HEK293T (cell line): ENCODE measurements at regions not wholly inside any gene's neighbourhood (a gene's known extent, or its start where the extent isn't known, plus 50 kb on each side); places are given as distances from the start of the nearest gene placed in this dataset.

Source experiments
- CTCF ChIA-PET: fragments of 350-600 bp; formaldehyde crosslinking; extraction: SDS; loops from one replicate; lab custom pipeline; 2021; ENCODE audit warnings: antibody characterized with exemption, inconsistent platforms; lab: Yijun Ruan, JAX
- POLR2A ChIA-PET: fragments of 350-600 bp; formaldehyde crosslinking; extraction: SDS; loops from one replicate; lab custom pipeline; 2020; ENCODE audit warnings: antibody characterized with exemption, inconsistent platforms; lab: Yijun Ruan, JAX
- DNase-seq: peaks from one replicate; pipeline ENCODE4 v3.0.0; 2012; ENCODE audit warnings: mixed read lengths; ENCODE audit errors: extremely low spot score
- ARNT ChIP-seq: fragments of 450-650 bp; IDR thresholded peaks from 2 replicates; pipeline ENCODE4 v1.6.1; 2017; ENCODE audit warnings: mild to moderate bottlenecking
- BHLHE40 ChIP-seq: fragments of 450-650 bp; IDR thresholded peaks from 2 replicates; pipeline ENCODE4 v1.6.1; 2016; ENCODE audit warnings: mild to moderate bottlenecking, moderate library complexity, borderline replicate concordance
- CTBP1 ChIP-seq: fragments of 450-650 bp; IDR thresholded peaks from 2 replicates; pipeline ENCODE4 v1.6.1; 2016; ENCODE audit warnings: borderline replicate concordance
- ELF4 ChIP-seq: fragments of 450-650 bp; IDR thresholded peaks from 2 replicates; pipeline ENCODE4 v1.6.1; 2017; ENCODE audit warnings: antibody characterized with exemption
- FOXA1 ChIP-seq: fragments of 450-650 bp; IDR thresholded peaks from 2 replicates; pipeline ENCODE4 v1.6.1; 2016; ENCODE audit warnings: mild to moderate bottlenecking
- FOXK2 ChIP-seq: fragments of 450-650 bp; IDR thresholded peaks from 2 replicates; pipeline ENCODE4 v1.6.1; 2016; ENCODE audit warnings: mild to moderate bottlenecking
- FOXM1 ChIP-seq: fragments of 450-650 bp; IDR thresholded peaks from 2 replicates; pipeline ENCODE4 v1.6.1; 2017; ENCODE audit warnings: mild to moderate bottlenecking, borderline replicate concordance
- HDGF ChIP-seq: fragments of 450-650 bp; IDR thresholded peaks from 2 replicates; pipeline ENCODE4 v1.6.1; 2017; ENCODE audit warnings: antibody characterized with exemption, borderline replicate concordance
- L3MBTL2 ChIP-seq: fragments of 450-650 bp; conservative IDR thresholded peaks from 2 replicates; pipeline ENCODE4 v1.6.1; 2016; ENCODE audit warnings: mild to moderate bottlenecking
- LEF1 ChIP-seq: fragments of 450-650 bp; IDR thresholded peaks from 2 replicates; pipeline ENCODE4 v1.6.1; 2017; ENCODE audit warnings: mild to moderate bottlenecking, borderline replicate concordance
- NFRKB ChIP-seq: fragments of 450-650 bp; IDR thresholded peaks from 2 replicates; pipeline ENCODE4 v1.6.1; 2016; ENCODE audit warnings: mild to moderate bottlenecking, moderate library complexity
- PKNOX1 ChIP-seq: fragments of 450-650 bp; IDR thresholded peaks from 2 replicates; pipeline ENCODE4 v1.6.1; 2016
- SP1 ChIP-seq: fragments of 450-650 bp; IDR thresholded peaks from 2 replicates; pipeline ENCODE4 v1.6.1; 2017
- SUZ12 ChIP-seq: fragments of 450-650 bp; IDR thresholded peaks from 2 replicates; pipeline ENCODE4 v1.6.1; 2016; ENCODE audit warnings: mild to moderate bottlenecking
- TARDBP ChIP-seq: fragments of 450-650 bp; IDR thresholded peaks from 2 replicates; pipeline ENCODE4 v1.6.1; 2016
- ZNF384 ChIP-seq: fragments of 450-650 bp; IDR thresholded peaks from 2 replicates; pipeline ENCODE4 v1.6.1; 2016

- TF ChIP-seq HDGF (no peak), LEF1 (no peak), SUZ12 (no peak), ELF4 (no peak), ZNF384 (no peak), PKNOX1 (no peak), BHLHE40 (no peak), NFRKB (no peak), L3MBTL2 (no peak), ARNT (no peak)
- ChIA-PET CTCF (no interaction called here), POLR2A (no interaction called here)
- no peak for DNase-seq
Measured at GRCh38 chr9:31359071-31359470, 1025.4 kb upstream of the ACO1 start.

GRCh38 chr9:31364171-31364570 is 1020.3 kb upstream of the ACO1 start:
- CTCF ChIA-PET = no interaction called here
- TF ChIP-seq PKNOX1 (no peak), NFRKB (no peak), LEF1 (no peak), FOXM1 (no peak), BHLHE40 (no peak)
- no peak for DNase-seq
- POLR2A ChIA-PET = no interaction called here

GRCh38 chr9:31372799-31373587 is 1011.5 kb upstream of the ACO1 start:
- DNase-seq = no peak
- ChIA-PET CTCF (no interaction called here), POLR2A (no interaction called here)
- TF ChIP-seq FOXM1 (no peak), CTBP1 (no peak), ZNF384 (no peak)

GRCh38 chr9:31377358-31377757 is 1007.1 kb upstream of the ACO1 start:
- ChIA-PET POLR2A (no interaction called here), CTCF (no interaction called here)
- DNase-seq = no peak
- TF ChIP-seq HDGF (no peak), ARNT (no peak), CTBP1 (no peak), TARDBP (no peak), BHLHE40 (no peak), LEF1 (no peak), ZNF384 (no peak), FOXA1 (no peak), FOXM1 (no peak), L3MBTL2 (no peak), ELF4 (no peak), SP1 (no peak), PKNOX1 (no peak), SUZ12 (no peak), FOXK2 (no peak), NFRKB (no peak)

- TF ChIP-seq CTBP1 (no peak), FOXK2 (no peak), HDGF (no peak)
- DNase-seq = no peak
- CTCF ChIA-PET = no interaction called here
- POLR2A ChIA-PET = no interaction called here
Measured at GRCh38 chr9:31388660-31389059, 995.8 kb upstream of the ACO1 start.

- CTCF ChIA-PET = no interaction called here
- POLR2A ChIA-PET = no interaction called here
- TF ChIP-seq FOXA1 (no peak), HDGF (no peak), SUZ12 (no peak), TARDBP (no peak), FOXK2 (no peak), PKNOX1 (no peak), FOXM1 (no peak), NFRKB (no peak), ELF4 (no peak), ZNF384 (no peak), L3MBTL2 (no peak), CTBP1 (no peak), LEF1 (no peak), ARNT (no peak), BHLHE40 (no peak)
- DNase-seq = no peak
Measured at GRCh38 chr9:31389075-31389474, 995.4 kb upstream of the ACO1 start.
